ENCODE measurements at regions not wholly inside any gene's neighbourhood (a gene's known extent, or its start where the extent isn't known, plus 50 kb on each side); places are given as distances from the start of the nearest gene placed in this dataset.
"Not testable (repeated sequence)": the region's sequence is repeated elsewhere in the genome, so short reads cannot be mapped to it uniquely, and the experiment has no call there.

- no peak for DNase-seq (ENCODE audit: low read depth, low spot score)
- no peak overlapping the region for H3K27ac ChIP-seq
Observed at GRCh38 chr4:43402393-43402792, 509.9 kb downstream of the GRXCR1 start.

- H3K27ac ChIP-seq: no peak overlapping the region
- DNase-seq (ENCODE audit: low read depth, low spot score): no peak
Observed at GRCh38 chr4:43410636-43411035, 518.1 kb downstream of the GRXCR1 start.

GRCh38 chr4:43411226-43411625 is 518.7 kb downstream of the GRXCR1 start:
- H3K27ac ChIP-seq: no peak overlapping the region
- DNase-seq (ENCODE audit: low read depth, low spot score): no peak

- DNase-seq (ENCODE audit: low read depth, low spot score): peak; percentile 1
- H3K27ac ChIP-seq: no peak overlapping the region
Observed at GRCh38 chr4:43423276-43423675, 530.8 kb downstream of the GRXCR1 start.

GRCh38 chr4:43425206-43425605 is 532.7 kb downstream of the GRXCR1 start:
- DNase-seq (ENCODE audit: low read depth, low spot score): no peak
- H3K27ac ChIP-seq: peak overlapping the region; percentile 9

GRCh38 chr4:43435291-43435690 is 542.8 kb downstream of the GRXCR1 start:
- DNase-seq (ENCODE audit: low read depth, low spot score): no peak
- H3K27ac ChIP-seq: no peak overlapping the region

- DNase-seq (ENCODE audit: low read depth, low spot score): no peak
Observed at GRCh38 chr4:43452948-43453347, 560.4 kb downstream of the GRXCR1 start.

GRCh38 chr4:43456383-43456782 is 563.9 kb downstream of the GRXCR1 start:
- peak; percentile 18 for DNase-seq (ENCODE audit: low read depth, low spot score)
- peak overlapping the region; percentile 84 for H3K27ac ChIP-seq

More at GRCh38 chr4:43452948-43453347, 560.4 kb downstream of the GRXCR1 start:
- H3K27ac ChIP-seq: no peak overlapping the region

- peak overlapping the region; percentile 84 for H3K27ac ChIP-seq
- DNase-seq (ENCODE audit: low read depth, low spot score): peak; percentile 87
Observed at GRCh38 chr4:43457866-43458265, 565.4 kb downstream of the GRXCR1 start.

GRCh38 chr4:43458293-43458692 is 565.8 kb downstream of the GRXCR1 start:
- peak overlapping the region; percentile 84 for H3K27ac ChIP-seq
- peak; percentile 22 for DNase-seq (ENCODE audit: low read depth, low spot score)

GRCh38 chr4:43471950-43472349 is 579.4 kb downstream of the GRXCR1 start:
- DNase-seq (ENCODE audit: low read depth, low spot score): no peak
- H3K27ac ChIP-seq: no peak overlapping the region

GRCh38 chr4:43481526-43481925 is 589.0 kb downstream of the GRXCR1 start:
- DNase-seq (ENCODE audit: low read depth, low spot score): no peak
- H3K27ac ChIP-seq: no peak overlapping the region

GRCh38 chr4:43485196-43485595 is 592.7 kb downstream of the GRXCR1 start:
- DNase-seq (ENCODE audit: low read depth, low spot score): no peak
- H3K27ac ChIP-seq: no peak overlapping the region

- DNase-seq (ENCODE audit: low read depth, low spot score): no peak
- H3K27ac ChIP-seq: no peak overlapping the region
Observed at GRCh38 chr4:43496188-43496587, 603.7 kb downstream of the GRXCR1 start.

- no peak overlapping the region for H3K27ac ChIP-seq
- DNase-seq (ENCODE audit: low read depth, low spot score): no peak
Observed at GRCh38 chr4:43496602-43497001, 604.1 kb downstream of the GRXCR1 start.

- DNase-seq (ENCODE audit: low read depth, low spot score); H3K27ac ChIP-seq: not testable (repeated sequence)
Observed at GRCh38 chr4:43505823-43506222, 613.3 kb downstream of the GRXCR1 start.

- DNase-seq (ENCODE audit: low read depth, low spot score): peak; percentile 43
Observed at GRCh38 chr4:43512253-43512652, 619.7 kb downstream of the GRXCR1 start.

GRCh38 chr4:43525646-43526045 is 633.1 kb downstream of the GRXCR1 start:
- no peak overlapping the region for H3K27ac ChIP-seq
- no peak for DNase-seq (ENCODE audit: low read depth, low spot score)

More at GRCh38 chr4:43512253-43512652, 619.7 kb downstream of the GRXCR1 start:
- no peak overlapping the region for H3K27ac ChIP-seq

GRCh38 chr4:43547561-43547960 is 655.0 kb downstream of the GRXCR1 start:
- DNase-seq (ENCODE audit: low read depth, low spot score): no peak

GRCh38 chr4:43550981-43551627 is 658.6 kb downstream of the GRXCR1 start:
- H3K27ac ChIP-seq: no peak overlapping the region
- no peak for DNase-seq (ENCODE audit: low read depth, low spot score)

More at GRCh38 chr4:43547561-43547960, 655.0 kb downstream of the GRXCR1 start:
- H3K27ac ChIP-seq: no peak overlapping the region

- no peak overlapping the region for H3K27ac ChIP-seq
- DNase-seq (ENCODE audit: low read depth, low spot score): no peak
Observed at GRCh38 chr4:43556262-43556661, 663.7 kb downstream of the GRXCR1 start.

- no peak for DNase-seq (ENCODE audit: low read depth, low spot score)
- no peak overlapping the region for H3K27ac ChIP-seq
Observed at GRCh38 chr4:43560047-43560446, 667.5 kb downstream of the GRXCR1 start.

All from epithelial cell of prostate (primary cell).